Breast epithelium (tissue), 3 donors: ENCODE measurements at regions not wholly inside any gene's neighbourhood (a gene's known extent, or its start where the extent isn't known, plus 50 kb on each side); places are given as distances from the start of the nearest gene placed in this dataset.

Source experiments
- POLR2A ChIP-seq: fragments of 450-650 bp; IDR thresholded peaks from one replicate; pipeline ENCODE4 v1.6.1; 2016; ENCODE audit warnings: antibody characterized with exemption, mild to moderate bottlenecking, moderate library complexity
- TF ChIP-seq, protein P1 (sequence below), 3 donors: fragments of 450-650 bp; IDR thresholded peaks; one replicate each; pipeline ENCODE4 v1.5.1; 2016 to 2017; ENCODE audit warnings: antibody characterized with exemption in 3 of 3, mild to moderate bottlenecking in 3 of 3, moderate library complexity in 3 of 3

DNA sequence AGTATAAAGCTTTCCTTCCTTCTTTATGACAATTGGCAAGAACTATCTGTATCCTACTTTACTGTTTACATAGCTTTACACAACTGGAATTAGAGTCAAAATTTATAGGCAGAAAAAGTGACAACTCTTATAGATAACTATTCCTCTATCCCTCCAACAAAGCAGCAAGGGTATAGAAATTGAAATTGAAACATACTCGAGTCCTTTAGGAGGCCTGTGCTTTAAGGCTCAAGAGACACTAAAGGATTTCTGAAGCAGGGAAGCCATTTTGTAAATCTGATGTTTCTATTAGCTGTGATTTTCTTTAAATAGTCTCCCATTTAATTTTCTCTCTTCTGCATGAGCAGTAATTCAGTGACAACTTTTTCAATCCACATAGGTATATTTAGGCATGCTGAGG, 567.6 kb upstream of the MAN1A1 start:
- TF ChIP-seq, protein P1, sequence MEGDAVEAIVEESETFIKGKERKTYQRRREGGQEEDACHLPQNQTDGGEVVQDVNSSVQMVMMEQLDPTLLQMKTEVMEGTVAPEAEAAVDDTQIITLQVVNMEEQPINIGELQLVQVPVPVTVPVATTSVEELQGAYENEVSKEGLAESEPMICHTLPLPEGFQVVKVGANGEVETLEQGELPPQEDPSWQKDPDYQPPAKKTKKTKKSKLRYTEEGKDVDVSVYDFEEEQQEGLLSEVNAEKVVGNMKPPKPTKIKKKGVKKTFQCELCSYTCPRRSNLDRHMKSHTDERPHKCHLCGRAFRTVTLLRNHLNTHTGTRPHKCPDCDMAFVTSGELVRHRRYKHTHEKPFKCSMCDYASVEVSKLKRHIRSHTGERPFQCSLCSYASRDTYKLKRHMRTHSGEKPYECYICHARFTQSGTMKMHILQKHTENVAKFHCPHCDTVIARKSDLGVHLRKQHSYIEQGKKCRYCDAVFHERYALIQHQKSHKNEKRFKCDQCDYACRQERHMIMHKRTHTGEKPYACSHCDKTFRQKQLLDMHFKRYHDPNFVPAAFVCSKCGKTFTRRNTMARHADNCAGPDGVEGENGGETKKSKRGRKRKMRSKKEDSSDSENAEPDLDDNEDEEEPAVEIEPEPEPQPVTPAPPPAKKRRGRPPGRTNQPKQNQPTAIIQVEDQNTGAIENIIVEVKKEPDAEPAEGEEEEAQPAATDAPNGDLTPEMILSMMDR (IDR thresholded peaks at IDR 0.05), result no peak
- no peak for TF ChIP-seq POLR2A
